Transverse colon (tissue), 4 donors: ENCODE measurements at regions not wholly inside any gene's neighbourhood (a gene's known extent, or its start where the extent isn't known, plus 50 kb on each side); places are given as distances from the start of the nearest gene placed in this dataset.

ENCODE experiments used
- DNase-seq: peaks from one replicate; pipeline ENCODE4 v3.0.0-alpha.2; 2019
- H3K27ac ChIP-seq, 4 donors: fragments of 200-600 bp; sonication (generic); 2 replicates each; pipeline ENCODE4 v1.5.1; 2016 to 2018; ENCODE audit warnings: inconsistent platforms in 4 of 4
- H3K27me3 ChIP-seq: fragments of 200-600 bp; sonication (generic); 2 replicates; pipeline ENCODE4 v1.5.1; 2017; ENCODE audit warnings: inconsistent platforms
- H3K36me3 ChIP-seq, 4 donors: fragments of 200-600 bp; sonication (generic); 2 replicates each; pipeline ENCODE4 v1.5.1; 2017 to 2019; ENCODE audit warnings: inconsistent platforms in 4 of 4
- H3K4me1 ChIP-seq, 4 donors: fragments of 200-600 bp; sonication (generic); 2 replicates each; pipeline ENCODE4 v1.5.1; 2017 to 2020; ENCODE audit warnings: inconsistent platforms in 4 of 4
- H3K4me3 ChIP-seq, 4 donors: fragments of 200-600 bp; sonication (generic); 1 replicate in 1 of 4; 2 replicates in 3 of 4; pipeline versions ENCODE4 v1.5.1 to v1.6.1; 2017 to 2019; ENCODE audit warnings: inconsistent platforms in 4 of 4
- H3K9me3 ChIP-seq, 2 donors: fragments of 200-600 bp; sonication (generic); 2 replicates each; pipeline ENCODE4 v1.5.1; 2017 to 2019; ENCODE audit warnings: inconsistent platforms in 2 of 2
- CTCF ChIP-seq, 5 experiments: fragments of 200-600 bp in 3 of 5; fragments of 450-650 bp in 2 of 5; sonication (generic) in 3 of 5; IDR thresholded peaks; 1 replicate in 2 of 5; 2 replicates in 3 of 5; pipeline ENCODE4 v1.5.1; 2016 to 2017; ENCODE audit warnings: antibody characterized with exemption in 5 of 5, inconsistent platforms in 3 of 5, mild to moderate bottlenecking in 2 of 5, moderate library complexity in 1 of 5
- EP300 ChIP-seq: sonication (generic); formaldehyde crosslinking; IDR thresholded peaks from one replicate; pipeline ENCODE4 v1.6.1; 2017; ENCODE audit warnings: antibody characterized with exemption, low read depth
- POLR2A ChIP-seq: fragments of 450-650 bp; IDR thresholded peaks from one replicate; pipeline ENCODE4 v1.6.1; 2016; ENCODE audit warnings: antibody characterized with exemption, mild to moderate bottlenecking, moderate library complexity
- POLR2AphosphoS5 ChIP-seq, 3 donors: sonication (generic); formaldehyde crosslinking; IDR thresholded peaks; one replicate each; pipeline ENCODE4 v1.6.1; 2016; ENCODE audit warnings: antibody characterized with exemption in 3 of 3
- WGBS, 2 donors: methylation state at CpG; one replicate each; pipeline ENCODE4 v1.1.5; 2018; ENCODE audit warnings: low coverage in 1 of 2; 5-methylcytosine and 5-hydroxymethylcytosine counted together
- in situ Hi-C, 4 donors: fragments of 200-750 bp; cut with MboI; loops; one replicate each; pipeline versions ENCODE4 v1.15.0 to v1.15.1; 2017; ENCODE audit warnings: low sequenced_read_pairs in 3 of 4, low pct_ligation_motif_present in 1 of 4, low pct_unique_long_range_greater_than_20kb in 1 of 4
- intact Hi-C: fragments of 100-400 bp; cut with DNase I; formaldehyde crosslinking; loops from one replicate; pipeline ENCODE4 v1.15.1; 2023; ENCODE audit warnings: low total_unique reads

GRCh38 chr1:106111044-106111443 is 945.4 kb upstream of the PRMT6 start:
- Histone ChIP-seq H3K27ac (no peak overlapping the region), H3K36me3 (no peaks in the 10 kb centered on the region), H3K27me3 (no peaks in the 10 kb centered on the region), H3K4me3 (no peak overlapping the region), H3K4me1 (no peaks in the 10 kb centered on the region), H3K9me3 (no peaks in the 10 kb centered on the region)
- WGBS, 2 donors: 33 to 48% methylated on average over 2 of the region's 2 CpGs
- no peak for TF ChIP-seq CTCF (IDR thresholded peaks at IDR 0.05)
- TF ChIP-seq POLR2AphosphoS5 (IDR thresholded peaks at IDR 0.05): no peak
- no peak for TF ChIP-seq POLR2A
- TF ChIP-seq EP300: no peak
- intact Hi-C loops: no loop called here
- in situ Hi-C loops: no loop called here
- no peak for DNase-seq

GRCh38 chr1:106113851-106114250 is 942.6 kb upstream of the PRMT6 start:
- DNase-seq: no peak
- Histone ChIP-seq H3K27ac (no peak overlapping the region), H3K36me3 (no peaks in the 10 kb centered on the region), H3K27me3 (no peaks in the 10 kb centered on the region), H3K4me3 (no peak overlapping the region), H3K9me3 (no peaks in the 10 kb centered on the region), H3K4me1 (no peaks in the 10 kb centered on the region)
- WGBS, 2 donors: 81% methylated on average over 2 of the region's 2 CpGs; no CpG with 5 or more reads in 1 of the 2 donors
- intact Hi-C loops: no loop called here
- TF ChIP-seq CTCF (IDR thresholded peaks at IDR 0.05) (no peak), EP300 (no peak), POLR2AphosphoS5 (IDR thresholded peaks at IDR 0.05) (no peak), POLR2A (no peak)
- in situ Hi-C loops: no loop called here

- H3K36me3 ChIP-seq: no peaks in the 10 kb centered on the region
- H3K27me3 ChIP-seq: no peaks in the 10 kb centered on the region
- no peak for TF ChIP-seq POLR2AphosphoS5 (IDR thresholded peaks at IDR 0.05)
- no peak for TF ChIP-seq EP300
- no peak for TF ChIP-seq POLR2A
- TF ChIP-seq CTCF (IDR thresholded peaks at IDR 0.05): no peak
- no peak for DNase-seq
- intact Hi-C loops: no loop called here
- no peak overlapping the region for H3K4me3 ChIP-seq
- in situ Hi-C loops: no loop called here
- H3K27ac ChIP-seq: no peak overlapping the region
- no peaks in the 10 kb centered on the region for H3K9me3 ChIP-seq
- WGBS, 2 donors: 73 to 100% methylated on average over 1 to 2 of the region's 2 CpGs
- no peaks in the 10 kb centered on the region for H3K4me1 ChIP-seq
Measured at GRCh38 chr1:106120789-106121188, 935.7 kb upstream of the PRMT6 start.

GRCh38 chr1:106121728-106122127 is 934.7 kb upstream of the PRMT6 start:
- intact Hi-C loops: no loop called here
- no peak for DNase-seq
- in situ Hi-C loops: no loop called here
- no peaks in the 10 kb centered on the region for H3K27me3 ChIP-seq
- H3K36me3 ChIP-seq: no peaks in the 10 kb centered on the region
- 87% methylated on average over 6 of the region's 6 CpGs; no CpG with 5 or more reads in 1 of the 2 donors for WGBS, 2 donors
- no peak overlapping the region for H3K27ac ChIP-seq
- H3K9me3 ChIP-seq: no peaks in the 10 kb centered on the region
- TF ChIP-seq POLR2A: no peak
- TF ChIP-seq CTCF (IDR thresholded peaks at IDR 0.05): no peak
- TF ChIP-seq EP300: no peak
- TF ChIP-seq POLR2AphosphoS5 (IDR thresholded peaks at IDR 0.05): no peak
- no peak overlapping the region for H3K4me3 ChIP-seq
- no peaks in the 10 kb centered on the region for H3K4me1 ChIP-seq
